Fibroblast of lung (primary cell): ENCODE measurements at regions not wholly inside any gene's neighbourhood (a gene's known extent, or its start where the extent isn't known, plus 50 kb on each side); places are given as distances from the start of the nearest gene placed in this dataset.

Source experiments
- EZH2 ChIP-seq: IDR thresholded peaks from 2 replicates; pipeline ENCODE4 v1.5.1; 2012; ENCODE audit warnings: low read length, control low read depth, mild to moderate bottlenecking; ENCODE audit errors: missing control alignments
- TF ChIP-seq, protein P1 (sequence below), 2 donors: IDR thresholded peaks in 1 of 2; conservative IDR thresholded peaks in 1 of 2; 1 replicate in 1 of 2; 2 replicates in 1 of 2; pipeline ENCODE4 v1.5.1; 2011 to 2012; ENCODE audit warnings: low read length in 2 of 2, control low read depth in 1 of 2, inconsistent platforms in 1 of 2, low read depth in 1 of 2, mild to moderate bottlenecking in 1 of 2

DNA sequence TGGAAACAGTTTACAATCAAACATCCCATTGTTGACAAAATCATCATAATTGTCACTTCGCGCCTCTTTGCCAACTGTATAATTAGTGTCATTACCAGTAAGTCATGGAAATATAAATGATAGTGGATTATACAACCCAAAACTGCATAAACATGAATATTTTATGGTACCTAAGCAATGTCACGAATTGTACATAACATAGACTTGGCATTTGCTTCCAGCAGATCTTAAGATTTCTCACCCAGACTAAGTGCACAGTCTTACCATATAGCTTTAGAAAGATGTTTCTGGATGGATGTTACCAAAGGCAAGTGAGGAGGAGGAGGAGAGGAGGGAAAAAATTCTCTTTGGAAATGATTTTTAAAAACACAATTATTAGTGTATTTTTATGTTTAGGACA lies 113.4 kb upstream of the TAS2R1 start:
- TF ChIP-seq, protein P1, sequence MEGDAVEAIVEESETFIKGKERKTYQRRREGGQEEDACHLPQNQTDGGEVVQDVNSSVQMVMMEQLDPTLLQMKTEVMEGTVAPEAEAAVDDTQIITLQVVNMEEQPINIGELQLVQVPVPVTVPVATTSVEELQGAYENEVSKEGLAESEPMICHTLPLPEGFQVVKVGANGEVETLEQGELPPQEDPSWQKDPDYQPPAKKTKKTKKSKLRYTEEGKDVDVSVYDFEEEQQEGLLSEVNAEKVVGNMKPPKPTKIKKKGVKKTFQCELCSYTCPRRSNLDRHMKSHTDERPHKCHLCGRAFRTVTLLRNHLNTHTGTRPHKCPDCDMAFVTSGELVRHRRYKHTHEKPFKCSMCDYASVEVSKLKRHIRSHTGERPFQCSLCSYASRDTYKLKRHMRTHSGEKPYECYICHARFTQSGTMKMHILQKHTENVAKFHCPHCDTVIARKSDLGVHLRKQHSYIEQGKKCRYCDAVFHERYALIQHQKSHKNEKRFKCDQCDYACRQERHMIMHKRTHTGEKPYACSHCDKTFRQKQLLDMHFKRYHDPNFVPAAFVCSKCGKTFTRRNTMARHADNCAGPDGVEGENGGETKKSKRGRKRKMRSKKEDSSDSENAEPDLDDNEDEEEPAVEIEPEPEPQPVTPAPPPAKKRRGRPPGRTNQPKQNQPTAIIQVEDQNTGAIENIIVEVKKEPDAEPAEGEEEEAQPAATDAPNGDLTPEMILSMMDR (conservative IDR thresholded peaks at IDR 0.05 in 1 of 2, IDR thresholded peaks at IDR 0.05 in 1 of 2; ENCODE audit: low read depth in 1 of 2, low read length in 2 of 2), result no peak
- no peak for TF ChIP-seq EZH2
